ENCODE measurements at regions not wholly inside any gene's neighbourhood (a gene's known extent, or its start where the extent isn't known, plus 50 kb on each side); places are given as distances from the start of the nearest gene placed in this dataset.

DNA sequence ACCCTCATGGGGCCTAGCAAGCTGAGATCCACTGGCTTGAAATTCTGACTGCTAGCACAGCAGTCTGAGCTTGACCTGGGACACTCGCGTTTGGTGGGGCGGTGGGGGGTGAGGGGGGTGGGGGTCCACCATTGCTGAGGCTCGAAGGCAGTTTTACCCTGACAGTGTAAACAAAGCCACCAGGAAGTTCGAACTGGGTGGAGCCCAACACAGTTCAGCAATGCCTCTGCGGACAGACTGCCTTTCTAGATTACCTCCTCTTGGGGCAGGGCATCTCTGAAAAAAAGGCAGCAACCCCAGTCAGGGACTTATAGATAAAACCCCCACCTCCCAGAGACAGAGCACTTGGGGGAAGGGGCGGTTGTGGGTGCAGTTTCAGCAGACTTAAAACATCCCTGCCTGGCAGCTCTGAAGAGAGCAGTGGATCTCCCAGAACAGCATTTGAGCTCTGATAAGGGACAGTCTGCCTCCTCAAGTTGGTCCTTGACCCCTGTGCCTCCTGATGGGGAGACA lies 149.7 kb upstream of the TANK start:
- no peak for DNase-seq (ENCODE audit: low spot score)

DNA sequence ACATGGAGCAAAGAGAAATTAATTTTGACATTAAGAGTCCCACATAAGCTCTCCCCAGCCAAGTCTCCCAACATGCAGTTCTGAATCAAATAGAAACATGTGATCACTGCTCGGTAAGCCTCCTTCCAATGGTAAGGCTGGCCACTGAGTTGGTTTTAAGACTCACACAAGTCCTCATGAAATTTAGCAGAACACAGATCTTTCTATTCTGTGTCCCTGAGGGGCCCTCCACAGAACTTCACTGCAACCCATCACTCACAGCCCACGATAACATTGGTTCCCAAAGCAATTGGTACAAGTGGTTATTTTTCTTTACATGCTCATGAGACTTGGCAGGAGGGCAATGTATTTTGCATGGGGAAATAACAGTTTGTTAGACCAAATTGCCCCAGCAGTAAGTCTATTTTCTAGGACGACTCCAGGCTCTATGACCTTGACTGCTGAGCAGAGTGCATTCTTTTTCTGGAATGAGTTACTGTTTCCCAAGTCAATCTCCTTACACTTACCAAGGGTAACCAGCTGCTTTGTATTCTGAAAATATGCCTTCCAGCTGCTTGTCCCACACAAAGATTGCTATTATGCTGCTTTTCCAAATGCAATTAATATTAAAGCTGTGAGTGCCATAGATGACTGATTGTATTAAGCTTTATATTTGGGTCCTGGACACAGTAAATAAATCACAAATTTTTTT lies 142.3 kb upstream of the TANK start:
- no peak for DNase-seq (ENCODE audit: low spot score)

- no peak for DNase-seq (ENCODE audit: low spot score)
Measured at GRCh38 chr2:161019311-161019710, 140.9 kb upstream of the TANK start.

GRCh38 chr2:161020437-161020836 lies 139.8 kb upstream of the TANK start:
- DNase-seq (ENCODE audit: low spot score): no peak

- no peak for DNase-seq (ENCODE audit: low spot score)
Measured at GRCh38 chr2:161028581-161028980, 131.6 kb upstream of the TANK start.

- DNase-seq (ENCODE audit: low spot score): no peak
Measured at GRCh38 chr2:161029321-161029720, 130.9 kb upstream of the TANK start.

DNA sequence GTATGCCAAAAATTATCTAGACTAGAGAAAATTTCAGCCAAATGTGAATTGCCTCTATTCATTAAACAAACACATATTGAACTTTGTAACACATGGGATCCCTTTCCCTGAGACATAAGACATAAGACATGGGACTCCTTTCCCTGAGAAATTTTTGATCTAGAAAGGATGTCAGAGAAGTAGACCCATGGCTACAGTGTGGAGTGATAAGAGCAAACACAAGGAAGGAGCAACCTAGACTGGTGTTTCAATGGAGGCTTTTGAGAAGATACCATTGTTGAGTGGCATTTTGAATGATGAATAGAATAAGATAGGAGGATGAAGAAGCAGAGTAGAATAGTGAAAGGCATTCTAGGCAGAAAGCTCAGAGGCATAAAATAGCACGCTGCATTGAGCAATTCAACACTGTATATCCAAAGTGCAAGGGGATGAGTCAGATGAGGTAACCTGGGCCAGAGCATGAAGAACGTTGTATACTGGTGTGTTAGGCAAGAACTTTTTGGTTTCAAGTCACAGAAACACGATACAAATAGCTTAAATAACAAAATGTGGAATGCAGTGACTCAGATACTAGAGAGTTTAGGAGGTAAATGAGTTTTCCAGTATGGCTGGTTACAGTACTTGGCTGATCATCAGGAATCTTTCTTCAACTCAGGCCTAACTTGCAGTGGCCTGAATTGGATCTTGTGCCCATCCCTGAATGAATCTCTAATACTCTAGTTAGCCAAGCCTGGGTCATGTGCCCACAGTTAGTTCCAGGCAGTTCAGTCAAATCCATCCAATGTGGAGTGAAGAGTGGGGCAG lies 129.8 kb upstream of the TANK start:
- DNase-seq (ENCODE audit: low spot score): no peak

- no peak for DNase-seq (ENCODE audit: low spot score)
Measured at GRCh38 chr2:161031511-161031910, 128.7 kb upstream of the TANK start.

GRCh38 chr2:161032635-161033034 lies 127.6 kb upstream of the TANK start:
- DNase-seq (ENCODE audit: low spot score): no peak

DNA sequence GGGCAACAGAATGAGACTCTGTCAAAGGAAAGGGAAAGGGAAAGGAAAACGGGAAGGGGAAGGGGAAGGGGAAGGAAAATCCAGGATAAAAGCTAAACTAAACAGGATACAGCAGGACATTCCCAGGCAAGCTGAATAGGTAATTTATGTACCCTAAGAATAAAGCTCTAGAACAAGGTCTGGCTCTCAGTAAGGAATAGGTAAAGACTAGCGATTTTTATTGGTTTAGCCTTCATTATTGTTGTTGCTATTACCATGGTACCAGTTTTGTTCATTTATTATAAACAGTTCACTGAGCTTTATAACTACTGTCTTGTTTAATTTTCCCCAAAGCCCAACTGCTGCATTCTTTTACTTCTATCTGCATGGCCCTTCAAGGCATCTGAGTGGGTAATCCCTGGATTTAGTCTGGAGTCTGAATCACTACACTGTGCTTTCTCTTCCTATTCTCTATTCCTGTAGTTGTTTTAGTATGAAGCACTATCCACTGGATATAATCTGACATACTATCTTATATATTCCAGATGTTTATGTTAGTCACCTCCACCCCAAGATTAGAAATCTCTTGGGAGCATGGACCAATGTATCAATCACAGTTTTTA lies 127.1 kb upstream of the TANK start:
- DNase-seq (ENCODE audit: low spot score): no peak

DNA sequence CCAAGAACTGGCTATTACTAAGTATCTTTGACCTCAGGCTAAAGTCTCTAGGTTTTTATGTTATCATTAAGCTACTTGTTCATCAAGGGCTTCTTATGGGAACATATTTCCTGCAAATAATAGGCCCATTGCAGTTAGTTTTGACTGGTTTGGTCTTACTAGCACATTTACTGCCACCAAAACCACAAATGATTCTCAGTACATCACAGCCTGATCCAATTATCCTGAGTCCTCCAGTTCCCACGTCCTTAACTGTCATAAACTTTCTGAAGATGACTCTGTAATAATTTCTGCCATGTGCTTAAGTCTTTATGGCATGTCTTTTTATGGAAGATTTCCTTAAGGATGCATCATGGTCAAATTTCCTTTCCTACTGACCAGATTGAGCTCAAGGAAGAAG lies 123.3 kb upstream of the TANK start:
- no peak for DNase-seq (ENCODE audit: low spot score)

- no peak for DNase-seq (ENCODE audit: low spot score)
Measured at GRCh38 chr2:161039071-161039470, 121.2 kb upstream of the TANK start.

- DNase-seq (ENCODE audit: low spot score): no peak
Measured at GRCh38 chr2:161041356-161041755, 118.9 kb upstream of the TANK start.

DNA sequence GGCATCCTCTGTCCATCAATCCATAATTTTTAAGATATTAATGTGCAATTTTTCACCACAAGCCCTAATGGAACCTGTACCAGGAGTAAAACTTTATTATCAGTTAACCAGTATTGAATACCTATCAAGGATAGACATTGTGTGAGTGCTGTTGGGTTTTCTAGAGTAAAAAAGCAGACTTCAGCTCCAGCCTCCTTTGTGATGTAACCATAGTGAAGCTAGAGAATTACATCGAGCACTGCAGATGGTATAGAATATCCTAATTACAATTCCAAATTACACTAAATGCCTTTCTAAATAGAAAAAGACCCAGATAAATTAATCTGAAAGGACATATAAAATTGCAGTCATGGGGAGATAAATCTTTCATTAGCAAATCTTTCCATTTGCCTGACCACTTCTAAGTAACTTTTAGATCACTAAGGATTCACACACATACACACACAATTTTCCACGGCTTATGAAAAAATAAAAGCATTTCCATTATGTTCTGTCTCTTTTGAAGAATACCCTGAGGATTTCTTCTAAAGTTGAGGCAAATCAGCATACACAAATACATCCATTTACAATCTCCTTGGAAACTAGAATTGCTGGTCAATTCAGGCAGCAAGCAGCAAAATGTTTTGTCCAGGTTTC lies 117.1 kb upstream of the TANK start:
- DNase-seq (ENCODE audit: low spot score): no peak

DNA sequence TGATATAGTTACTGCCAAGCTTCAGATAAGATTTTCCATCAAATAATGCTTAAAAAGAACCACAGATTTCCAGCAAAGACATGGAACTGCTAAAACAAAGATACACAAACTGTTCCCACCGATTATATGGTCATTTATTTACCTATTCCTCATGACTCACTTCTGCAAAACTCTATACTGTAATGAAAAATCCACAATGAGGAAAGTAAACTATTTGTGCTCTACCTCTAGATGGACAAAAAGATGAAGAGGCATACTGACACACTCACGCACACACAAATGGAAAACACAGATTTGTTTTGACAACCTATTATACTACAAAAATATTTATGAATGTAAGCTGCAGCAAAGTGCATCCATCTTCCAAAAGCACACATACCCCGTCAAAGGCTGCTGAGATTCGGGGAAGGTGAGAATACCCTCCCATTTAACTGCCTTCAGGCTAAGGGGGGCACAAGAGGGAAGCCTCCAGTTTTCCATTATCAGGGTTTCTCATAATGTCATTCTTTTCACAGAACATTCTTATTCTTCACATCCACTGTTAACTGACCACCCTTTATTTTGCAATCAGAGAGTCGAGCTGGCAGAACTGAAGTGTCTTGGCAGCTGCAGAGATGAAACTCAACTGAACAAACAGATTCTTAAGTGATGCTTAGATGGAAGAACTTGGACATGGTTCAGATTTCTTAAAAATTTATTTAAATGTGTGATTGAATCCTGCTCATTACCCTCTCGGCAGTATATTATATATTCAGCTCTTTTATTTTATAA lies 115.9 kb upstream of the TANK start:
- DNase-seq (ENCODE audit: low spot score): no peak

GRCh38 chr2:161044921-161045320 lies 115.3 kb upstream of the TANK start:
- DNase-seq (ENCODE audit: low spot score): no peak

DNA sequence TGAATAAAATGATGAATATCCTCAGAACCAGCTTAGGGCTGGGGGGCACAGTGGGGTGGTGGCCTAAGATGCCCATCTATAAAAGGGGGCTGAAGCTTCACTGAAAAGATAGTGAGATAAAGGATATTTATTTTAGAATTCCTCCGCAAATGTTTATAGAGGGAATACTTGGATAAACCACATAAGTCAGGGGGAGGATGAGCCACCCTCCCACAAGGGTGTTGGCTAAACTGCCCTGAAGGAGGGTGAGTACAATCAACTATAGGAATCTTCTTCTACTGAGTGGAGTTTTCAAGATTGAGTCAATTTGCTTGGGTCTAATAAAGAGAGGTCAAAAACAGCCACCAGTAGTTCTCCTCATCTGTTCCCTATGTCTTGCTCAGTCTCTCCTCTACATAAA lies 114.5 kb upstream of the TANK start:
- no peak for DNase-seq (ENCODE audit: low spot score)

DNA sequence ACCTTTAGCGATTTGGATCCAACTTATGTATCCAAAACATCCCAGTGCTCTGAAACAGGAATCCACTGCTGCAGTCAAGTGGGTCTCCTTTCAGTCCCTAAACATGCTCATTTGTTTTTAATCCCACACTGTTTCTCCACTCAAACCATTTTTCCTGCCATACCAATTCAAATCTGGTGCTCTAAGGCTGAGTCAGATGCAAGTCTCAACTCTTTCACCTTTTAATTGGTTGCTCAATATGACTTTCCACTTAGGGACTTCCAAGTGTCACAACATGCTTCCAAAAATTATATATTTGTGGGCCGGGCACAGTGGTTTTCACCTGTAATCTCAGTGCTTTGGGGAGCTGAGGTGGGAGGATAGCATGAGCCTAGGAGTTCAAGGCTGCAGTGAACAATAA lies 113.4 kb upstream of the TANK start:
- no peak for DNase-seq (ENCODE audit: low spot score)

- DNase-seq (ENCODE audit: low spot score): no peak
Measured at GRCh38 chr2:161048317-161048716, 111.9 kb upstream of the TANK start.

GRCh38 chr2:161049559-161049958 lies 110.7 kb upstream of the TANK start:
- DNase-seq (ENCODE audit: low spot score): no peak

DNA sequence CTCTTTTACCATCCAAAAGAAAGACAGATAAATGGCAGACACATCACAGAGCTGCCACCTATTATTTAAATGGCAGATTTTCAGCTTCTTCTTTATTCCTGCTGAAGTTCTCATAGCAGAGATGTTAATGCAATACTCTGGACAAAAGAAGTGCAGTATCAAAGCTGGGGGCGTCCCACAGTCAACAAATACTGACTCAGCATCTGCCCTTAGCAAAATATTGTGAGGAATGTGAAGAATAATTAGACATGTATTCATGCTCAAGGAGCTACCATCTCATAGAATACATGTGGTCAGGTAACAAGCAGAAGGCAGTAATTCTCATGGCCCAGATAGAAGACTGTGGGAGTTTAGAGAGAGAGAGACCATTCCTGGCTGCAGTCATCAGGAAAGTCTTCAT lies 108.0 kb upstream of the TANK start:
- DNase-seq (ENCODE audit: low spot score): no peak

Data from HT-29 (cell line).